ENCODE measurements at regions not wholly inside any gene's neighbourhood (a gene's known extent, or its start where the extent isn't known, plus 50 kb on each side); places are given as distances from the start of the nearest gene placed in this dataset.

DNA sequence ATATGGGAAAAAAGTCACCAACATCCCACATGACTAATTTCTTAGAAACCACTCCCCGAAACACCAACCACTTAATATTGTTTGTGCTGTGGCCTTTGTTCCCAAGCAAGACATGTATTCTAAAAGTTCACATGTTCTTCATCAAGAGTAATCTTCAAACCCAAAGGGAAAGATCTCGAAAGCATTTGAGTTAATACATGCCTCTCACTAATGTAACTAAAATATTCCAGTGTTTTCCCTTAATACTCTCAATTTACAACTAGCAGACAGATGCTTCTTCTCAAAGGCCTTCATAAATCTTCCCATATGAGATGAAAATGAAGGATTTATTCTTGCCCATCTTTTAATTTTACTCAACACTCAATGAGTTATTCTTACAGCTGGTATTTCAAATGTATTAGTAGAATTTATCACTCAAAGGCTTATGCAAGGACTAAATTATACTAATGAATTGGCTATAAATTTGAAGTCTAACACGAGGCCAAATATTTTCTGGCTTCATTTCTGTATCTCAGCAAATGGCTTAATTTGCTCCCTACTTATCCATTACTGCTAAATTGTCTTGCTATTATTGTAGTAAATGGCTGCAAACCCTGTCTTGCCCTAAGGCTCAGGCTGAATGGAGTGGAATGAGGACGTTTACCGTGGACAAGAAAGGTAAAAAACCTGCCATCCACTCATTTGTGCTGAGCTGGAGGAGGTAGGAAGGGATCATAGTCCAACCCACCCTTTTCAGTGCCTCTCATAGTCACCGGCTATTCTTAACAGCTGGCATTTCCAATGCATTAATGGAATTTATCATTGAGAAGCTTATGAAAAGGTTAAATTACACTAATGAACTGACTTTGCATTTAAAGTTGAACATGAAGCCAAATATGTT lies 474.4 kb downstream of the RASEF start:
- DNase-seq, result no peak
- no peaks in the 10 kb centered on the region for H3K36me3 ChIP-seq (ENCODE audit: insufficient read depth, low read length)
- H3K4me3 ChIP-seq (ENCODE audit: low read length in 2 of 2), result no peak overlapping the region
- H3K27me3 Mint-ChIP-seq, result no peaks in the 10 kb centered on the region
- CTCF ChIA-PET (ENCODE audit: partially characterized antibody), result no interaction called here
- H3K27ac ChIP-seq (ENCODE audit: low read depth, low read length), result no peak overlapping the region
- intact Hi-C loops (cut with micrococcal nuclease), result no loop called here
- no peaks in the 10 kb centered on the region for H3K4me1 ChIP-seq (ENCODE audit: insufficient read depth, low read length)
- POLR2A ChIA-PET (ENCODE audit: partially characterized antibody), result no interaction called here
- H3K9me3 Mint-ChIP-seq, result peaks cover 0 to 17% (median 4%) of the 10 kb centered on the region in 8 donors
- no peak overlapping the region for H3K27ac Mint-ChIP-seq
- H3K4me1 Mint-ChIP-seq, result no peaks in the 10 kb centered on the region
- H3K4me3 Mint-ChIP-seq, result no peak overlapping the region
- no peaks in the 10 kb centered on the region for H3K36me3 Mint-ChIP-seq
- no peaks in the 10 kb centered on the region for H3K27me3 ChIP-seq (ENCODE audit: insufficient read depth, low read length)
- H3K9me3 ChIP-seq (ENCODE audit: control insufficient read depth in 1 of 2, low read length in 2 of 2), result no peaks in the 10 kb centered on the region

- ChIA-PET POLR2A (ENCODE audit: partially characterized antibody) (no interaction called here), CTCF (ENCODE audit: partially characterized antibody) (no interaction called here)
- H3K4me3 ChIP-seq (ENCODE audit: low read length in 2 of 2), result no peak overlapping the region
- no peak overlapping the region for H3K27ac ChIP-seq (ENCODE audit: low read depth, low read length)
- Mint-ChIP-seq H3K27ac (no peak overlapping the region), H3K27me3 (no peaks in the 10 kb centered on the region), H3K9me3 (peaks cover 0 to 17% (median 2%) of the 10 kb centered on the region in 8 donors), H3K36me3 (no peaks in the 10 kb centered on the region), H3K4me3 (no peak overlapping the region), H3K4me1 (no peaks in the 10 kb centered on the region)
- H3K4me1 ChIP-seq (ENCODE audit: insufficient read depth, low read length), result no peaks in the 10 kb centered on the region
- H3K36me3 ChIP-seq (ENCODE audit: insufficient read depth, low read length), result no peaks in the 10 kb centered on the region
- intact Hi-C loops (cut with micrococcal nuclease), result no loop called here
- no peak for DNase-seq
- H3K27me3 ChIP-seq (ENCODE audit: insufficient read depth, low read length), result no peaks in the 10 kb centered on the region
- no peaks in the 10 kb centered on the region for H3K9me3 ChIP-seq (ENCODE audit: control insufficient read depth in 1 of 2, low read length in 2 of 2)
Observed at GRCh38 chr9:82590845-82591244, 472.1 kb downstream of the RASEF start.

GRCh38 chr9:82593501-82593900 lies 469.4 kb downstream of the RASEF start:
- no peaks in the 10 kb centered on the region for H3K9me3 ChIP-seq (ENCODE audit: control insufficient read depth in 1 of 2, low read length in 2 of 2)
- no peaks in the 10 kb centered on the region for H3K4me1 ChIP-seq (ENCODE audit: insufficient read depth, low read length)
- H3K4me3 Mint-ChIP-seq, result no peak overlapping the region
- no peaks in the 10 kb centered on the region for H3K36me3 ChIP-seq (ENCODE audit: insufficient read depth, low read length)
- H3K27ac Mint-ChIP-seq, result no peak overlapping the region
- no peaks in the 10 kb centered on the region for H3K27me3 Mint-ChIP-seq
- intact Hi-C loops (cut with micrococcal nuclease), result no loop called here
- H3K27ac ChIP-seq (ENCODE audit: low read depth, low read length), result no peak overlapping the region
- no peaks in the 10 kb centered on the region for H3K27me3 ChIP-seq (ENCODE audit: insufficient read depth, low read length)
- no peaks in the 10 kb centered on the region for H3K36me3 Mint-ChIP-seq
- no peak overlapping the region for H3K4me3 ChIP-seq (ENCODE audit: low read length in 2 of 2)
- ChIA-PET CTCF (ENCODE audit: partially characterized antibody) (no interaction called here), POLR2A (ENCODE audit: partially characterized antibody) (no interaction called here)
- no peaks in the 10 kb centered on the region for H3K4me1 Mint-ChIP-seq
- H3K9me3 Mint-ChIP-seq, result peaks cover 0 to 12% (median 2%) of the 10 kb centered on the region in 8 donors
- DNase-seq, result no peak

DNA sequence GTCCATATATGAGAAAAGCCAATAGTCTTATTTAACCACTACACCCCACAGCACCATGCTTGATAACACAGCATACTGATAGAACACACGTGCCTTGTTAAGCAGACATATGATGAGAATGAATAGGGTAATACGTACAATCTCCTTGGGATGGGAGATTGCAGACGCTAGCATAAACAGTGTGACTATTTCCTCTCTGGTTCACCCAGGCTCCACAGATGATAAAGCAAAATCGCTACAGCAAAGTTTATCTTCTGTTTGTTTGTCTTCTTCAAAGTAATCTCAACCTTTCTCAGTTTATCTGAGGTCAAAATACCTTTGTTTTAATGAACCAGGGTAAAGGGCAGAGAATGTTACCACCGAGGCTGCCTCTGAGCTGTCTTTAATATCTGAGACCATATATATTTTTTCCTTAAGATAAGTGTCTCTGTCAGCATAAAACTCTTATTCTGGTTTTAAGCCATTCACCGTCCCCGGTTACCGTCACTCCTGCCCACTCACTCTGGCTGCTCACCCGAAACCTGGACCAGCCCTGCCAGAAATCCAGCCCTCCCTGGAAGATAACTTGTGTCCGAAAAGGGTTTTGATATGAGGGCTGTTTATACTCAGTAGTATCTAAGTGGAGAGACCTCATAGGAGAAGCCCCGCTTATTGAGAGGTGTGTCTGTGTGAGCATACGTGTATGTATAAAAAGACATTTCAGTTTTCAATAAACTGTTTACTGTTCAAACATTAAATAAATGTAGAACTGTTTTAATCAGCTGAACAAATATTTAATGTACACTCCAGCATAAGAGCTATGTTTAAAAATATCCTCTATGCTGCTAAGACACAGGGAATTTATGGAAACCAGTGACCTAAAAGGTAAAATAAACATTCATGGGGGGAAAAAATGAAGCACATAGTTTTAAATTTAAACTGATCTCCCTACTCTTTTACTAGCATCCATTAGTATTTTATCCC lies 465.4 kb downstream of the RASEF start:
- Mint-ChIP-seq H3K27ac (no peak overlapping the region), H3K36me3 (no peaks in the 10 kb centered on the region), H3K9me3 (peaks cover 0 to 4% (median 0%) of the 10 kb centered on the region in 8 donors), H3K4me3 (no peak overlapping the region), H3K27me3 (no peaks in the 10 kb centered on the region), H3K4me1 (no peaks in the 10 kb centered on the region)
- POLR2A ChIA-PET (ENCODE audit: partially characterized antibody), result no interaction called here
- intact Hi-C loops (cut with micrococcal nuclease), result no loop called here
- Histone ChIP-seq H3K4me1 (ENCODE audit: insufficient read depth, low read length) (no peaks in the 10 kb centered on the region), H3K27ac (ENCODE audit: low read depth, low read length) (no peak overlapping the region), H3K9me3 (ENCODE audit: control insufficient read depth in 1 of 2, low read length in 2 of 2) (no peaks in the 10 kb centered on the region), H3K4me3 (ENCODE audit: low read length in 2 of 2) (no peak overlapping the region), H3K27me3 (ENCODE audit: insufficient read depth, low read length) (no peaks in the 10 kb centered on the region), H3K36me3 (ENCODE audit: insufficient read depth, low read length) (no peaks in the 10 kb centered on the region)
- no peak for DNase-seq
- CTCF ChIA-PET (ENCODE audit: partially characterized antibody), result no interaction called here

DNA sequence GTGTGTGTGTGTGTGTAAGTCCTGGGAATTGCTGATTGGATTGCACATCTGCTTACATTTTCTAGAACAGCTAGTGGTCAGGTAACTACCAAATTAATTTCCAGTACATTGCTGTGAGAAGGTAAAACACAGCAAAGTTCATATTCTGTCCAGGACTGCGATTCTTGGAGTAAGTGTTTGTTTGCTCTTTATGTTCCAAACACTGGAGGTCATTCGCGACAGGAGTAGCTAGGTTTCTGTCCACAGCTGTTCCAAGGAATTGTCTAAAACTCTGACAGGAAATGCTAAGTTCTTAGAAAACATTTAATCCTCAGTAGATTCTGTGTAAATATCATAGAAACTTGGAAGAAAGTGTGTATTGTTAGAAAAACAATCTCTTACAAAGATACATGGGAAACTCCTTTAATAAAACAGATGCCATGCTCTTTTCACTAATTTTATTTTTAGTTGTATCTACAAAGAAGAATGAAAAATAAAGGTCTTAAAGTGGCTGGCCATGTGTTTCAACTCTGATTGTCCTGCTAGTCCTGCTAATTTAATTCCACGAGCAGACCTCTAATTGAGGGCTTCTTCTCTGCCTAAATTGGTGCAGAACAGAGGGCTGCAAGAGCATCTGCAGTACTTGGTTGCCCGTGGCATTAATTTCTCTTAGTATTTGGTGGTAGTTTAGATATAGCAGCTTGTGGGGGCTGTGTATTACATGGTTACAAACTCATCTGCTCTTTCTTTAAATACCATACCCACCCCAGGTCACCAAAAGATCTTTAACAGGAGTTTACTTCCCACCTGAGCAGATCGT lies 464.5 kb downstream of the RASEF start:
- Mint-ChIP-seq H3K4me3 (no peak overlapping the region), H3K4me1 (no peaks in the 10 kb centered on the region), H3K36me3 (no peaks in the 10 kb centered on the region), H3K27ac (no peak overlapping the region), H3K9me3 (peaks cover 0 to 4% (median 0%) of the 10 kb centered on the region in 8 donors), H3K27me3 (no peaks in the 10 kb centered on the region)
- POLR2A ChIA-PET (ENCODE audit: partially characterized antibody), result no interaction called here
- H3K27me3 ChIP-seq (ENCODE audit: insufficient read depth, low read length), result no peaks in the 10 kb centered on the region
- no peaks in the 10 kb centered on the region for H3K9me3 ChIP-seq (ENCODE audit: control insufficient read depth in 1 of 2, low read length in 2 of 2)
- no peaks in the 10 kb centered on the region for H3K36me3 ChIP-seq (ENCODE audit: insufficient read depth, low read length)
- DNase-seq, result no peak
- no peak overlapping the region for H3K4me3 ChIP-seq (ENCODE audit: low read length in 2 of 2)
- H3K27ac ChIP-seq (ENCODE audit: low read depth, low read length), result no peak overlapping the region
- H3K4me1 ChIP-seq (ENCODE audit: insufficient read depth, low read length), result no peaks in the 10 kb centered on the region
- CTCF ChIA-PET (ENCODE audit: partially characterized antibody), result no interaction called here
- intact Hi-C loops (cut with micrococcal nuclease), result no loop called here

- POLR2A ChIA-PET (ENCODE audit: partially characterized antibody), result no interaction called here
- Histone ChIP-seq H3K27ac (ENCODE audit: low read depth, low read length) (no peak overlapping the region), H3K4me3 (ENCODE audit: low read length in 2 of 2) (no peak overlapping the region)
Observed at GRCh38 chr9:82599336-82599949, 463.5 kb downstream of the RASEF start.

More at GRCh38 chr9:82599336-82599949, 463.5 kb downstream of the RASEF start:
- H3K27me3 Mint-ChIP-seq, result no peaks in the 10 kb centered on the region
- Histone ChIP-seq H3K9me3 (ENCODE audit: control insufficient read depth in 1 of 2, low read length in 2 of 2) (no peaks in the 10 kb centered on the region), H3K36me3 (ENCODE audit: insufficient read depth, low read length) (no peaks in the 10 kb centered on the region), H3K4me1 (ENCODE audit: insufficient read depth, low read length) (no peaks in the 10 kb centered on the region), H3K27me3 (ENCODE audit: insufficient read depth, low read length) (no peaks in the 10 kb centered on the region)
- H3K36me3 Mint-ChIP-seq, result no peaks in the 10 kb centered on the region
- DNase-seq, result no peak
- no peaks in the 10 kb centered on the region for H3K4me1 Mint-ChIP-seq
- H3K27ac Mint-ChIP-seq, result no peak overlapping the region
- no peak overlapping the region for H3K4me3 Mint-ChIP-seq
- CTCF ChIA-PET (ENCODE audit: partially characterized antibody), result no interaction called here
- intact Hi-C loops (cut with micrococcal nuclease), result no loop called here
- H3K9me3 Mint-ChIP-seq, result peaks cover 0 to 4% (median 0%) of the 10 kb centered on the region in 8 donors
